ENCODE measurements at regions not wholly inside any gene's neighbourhood (a gene's known extent, or its start where the extent isn't known, plus 50 kb on each side); places are given as distances from the start of the nearest gene placed in this dataset.

DNA sequence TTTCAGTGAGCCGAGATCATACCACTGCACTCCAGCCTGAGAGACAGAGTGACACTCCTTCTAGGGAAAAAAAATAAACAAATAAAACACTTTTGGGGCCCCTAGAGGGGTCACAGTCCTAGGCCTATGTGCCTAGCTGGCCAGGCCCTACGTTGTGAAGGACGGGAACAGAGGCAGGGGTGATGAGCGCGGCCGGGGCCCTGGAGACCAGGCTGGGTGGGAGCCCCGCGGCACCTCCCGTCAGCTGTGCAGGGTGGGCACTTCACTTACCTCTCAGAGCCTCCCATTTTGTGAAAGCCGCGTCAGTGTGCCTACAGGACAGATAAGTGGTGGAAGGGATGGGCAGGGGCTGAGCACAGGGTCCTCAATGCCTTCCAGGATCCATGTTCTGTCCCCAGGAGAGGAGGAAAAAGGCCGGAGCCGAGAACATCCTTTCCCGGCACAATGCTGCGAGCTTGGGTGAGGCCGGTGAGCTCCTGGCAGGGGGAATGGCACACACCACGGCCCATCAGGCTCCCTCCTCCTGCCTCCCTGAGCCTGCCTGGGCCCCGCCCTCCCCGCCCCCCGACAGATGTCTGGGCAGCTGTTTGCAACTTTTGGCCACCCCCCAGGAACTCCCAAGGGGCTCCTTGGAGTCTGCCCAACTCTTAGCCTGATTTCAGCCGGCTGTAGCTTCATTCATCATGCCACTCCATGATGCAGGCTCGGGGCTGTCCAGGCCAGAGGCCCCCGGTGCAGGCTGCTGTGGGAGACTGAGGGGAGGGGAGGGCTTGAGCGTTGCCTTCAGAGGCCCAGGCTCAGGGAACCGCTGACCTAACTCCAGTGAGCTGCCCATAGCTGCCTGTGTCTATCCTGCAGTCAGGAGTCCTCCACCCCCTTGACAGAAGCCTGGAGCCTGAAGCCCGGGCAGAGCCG is 196.5 kb downstream of the TFCP2L1 start:
- H3K4me3 ChIP-seq (ENCODE audit: low read depth, low read length), result no peak overlapping the region
- DNase-seq (ENCODE audit: low read depth), result no peak
- TF ChIP-seq, protein P1, sequence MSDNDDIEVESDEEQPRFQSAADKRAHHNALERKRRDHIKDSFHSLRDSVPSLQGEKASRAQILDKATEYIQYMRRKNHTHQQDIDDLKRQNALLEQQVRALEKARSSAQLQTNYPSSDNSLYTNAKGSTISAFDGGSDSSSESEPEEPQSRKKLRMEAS (IDR thresholded peaks at IDR 0.05; ENCODE audit: low read depth, low read length), result no peak
- TF ChIP-seq MYC (IDR thresholded peaks at IDR 0.05; ENCODE audit: low read depth, low read length) (no peak), POLR2A (IDR thresholded peaks at IDR 0.05; ENCODE audit: extremely low read depth, insufficient read length) (no peak)
- TF ChIP-seq, protein P2, sequence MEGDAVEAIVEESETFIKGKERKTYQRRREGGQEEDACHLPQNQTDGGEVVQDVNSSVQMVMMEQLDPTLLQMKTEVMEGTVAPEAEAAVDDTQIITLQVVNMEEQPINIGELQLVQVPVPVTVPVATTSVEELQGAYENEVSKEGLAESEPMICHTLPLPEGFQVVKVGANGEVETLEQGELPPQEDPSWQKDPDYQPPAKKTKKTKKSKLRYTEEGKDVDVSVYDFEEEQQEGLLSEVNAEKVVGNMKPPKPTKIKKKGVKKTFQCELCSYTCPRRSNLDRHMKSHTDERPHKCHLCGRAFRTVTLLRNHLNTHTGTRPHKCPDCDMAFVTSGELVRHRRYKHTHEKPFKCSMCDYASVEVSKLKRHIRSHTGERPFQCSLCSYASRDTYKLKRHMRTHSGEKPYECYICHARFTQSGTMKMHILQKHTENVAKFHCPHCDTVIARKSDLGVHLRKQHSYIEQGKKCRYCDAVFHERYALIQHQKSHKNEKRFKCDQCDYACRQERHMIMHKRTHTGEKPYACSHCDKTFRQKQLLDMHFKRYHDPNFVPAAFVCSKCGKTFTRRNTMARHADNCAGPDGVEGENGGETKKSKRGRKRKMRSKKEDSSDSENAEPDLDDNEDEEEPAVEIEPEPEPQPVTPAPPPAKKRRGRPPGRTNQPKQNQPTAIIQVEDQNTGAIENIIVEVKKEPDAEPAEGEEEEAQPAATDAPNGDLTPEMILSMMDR (IDR thresholded peaks at IDR 0.05; ENCODE audit: low read depth, low read length), result no peak

DNA sequence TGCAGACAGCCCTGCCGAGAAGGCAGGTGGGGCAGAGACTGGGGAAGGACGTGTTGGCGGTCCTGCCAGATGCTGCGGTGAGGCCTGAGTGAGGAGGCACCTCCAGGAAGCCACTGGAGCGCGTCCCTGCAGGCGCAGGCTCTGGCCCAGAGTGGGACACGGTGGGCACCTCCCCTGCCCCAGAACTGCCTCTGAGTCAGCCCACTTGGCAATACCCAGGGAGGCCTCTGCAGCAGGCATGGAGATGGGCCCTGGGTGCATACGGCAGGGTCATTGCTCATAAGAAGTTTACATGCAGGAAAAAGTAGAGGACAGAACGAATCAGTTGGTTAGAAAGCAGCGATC is 195.9 kb downstream of the TFCP2L1 start:
- no peak overlapping the region for H3K4me3 ChIP-seq (ENCODE audit: low read depth, low read length)
- no peak for DNase-seq (ENCODE audit: low read depth)
- TF ChIP-seq, protein P2 (IDR thresholded peaks at IDR 0.05; ENCODE audit: low read depth, low read length), result no peak
- TF ChIP-seq POLR2A (IDR thresholded peaks at IDR 0.05; ENCODE audit: extremely low read depth, insufficient read length), result no peak

DNA sequence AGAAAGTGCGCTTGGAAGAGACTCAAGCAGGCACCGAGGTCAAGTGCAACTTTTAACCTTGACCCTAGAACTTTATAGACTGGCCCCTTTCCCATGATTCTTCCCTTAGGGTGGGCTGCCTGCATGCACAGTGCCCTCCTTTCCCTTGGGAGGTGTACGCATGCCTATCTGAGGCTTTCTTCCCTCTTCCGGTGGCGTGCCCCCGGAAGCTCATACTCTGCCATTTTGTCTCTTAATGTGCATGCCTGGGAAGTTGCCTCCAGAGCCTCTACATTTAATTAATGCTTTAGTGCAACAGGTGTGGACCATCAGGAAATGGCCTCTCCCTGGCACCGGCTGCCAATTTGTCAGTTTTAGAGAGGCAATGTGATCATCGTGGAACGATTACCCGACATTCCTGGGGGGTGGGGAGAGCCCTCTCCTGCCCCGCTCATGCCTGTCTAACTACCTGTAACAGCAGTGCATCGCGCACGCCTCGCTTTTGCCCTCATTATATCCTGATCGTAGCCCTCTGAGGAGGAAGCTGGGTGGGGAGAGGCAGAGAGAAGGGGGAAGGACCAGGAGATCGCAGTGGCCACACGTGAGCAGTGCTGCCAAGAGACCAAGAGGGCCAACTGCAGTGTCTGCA is 194.8 kb downstream of the TFCP2L1 start:
- TF ChIP-seq POLR2A (IDR thresholded peaks at IDR 0.05; ENCODE audit: extremely low read depth, insufficient read length) (no peak), MYC (IDR thresholded peaks at IDR 0.05; ENCODE audit: low read depth, low read length) (no peak)
- TF ChIP-seq, protein P2 (IDR thresholded peaks at IDR 0.05; ENCODE audit: low read depth, low read length), result no peak
- TF ChIP-seq, protein P1 (IDR thresholded peaks at IDR 0.05; ENCODE audit: low read depth, low read length), result no peak
- DNase-seq (ENCODE audit: low read depth), result no peak
- no peak overlapping the region for H3K4me3 ChIP-seq (ENCODE audit: low read depth, low read length)

DNA sequence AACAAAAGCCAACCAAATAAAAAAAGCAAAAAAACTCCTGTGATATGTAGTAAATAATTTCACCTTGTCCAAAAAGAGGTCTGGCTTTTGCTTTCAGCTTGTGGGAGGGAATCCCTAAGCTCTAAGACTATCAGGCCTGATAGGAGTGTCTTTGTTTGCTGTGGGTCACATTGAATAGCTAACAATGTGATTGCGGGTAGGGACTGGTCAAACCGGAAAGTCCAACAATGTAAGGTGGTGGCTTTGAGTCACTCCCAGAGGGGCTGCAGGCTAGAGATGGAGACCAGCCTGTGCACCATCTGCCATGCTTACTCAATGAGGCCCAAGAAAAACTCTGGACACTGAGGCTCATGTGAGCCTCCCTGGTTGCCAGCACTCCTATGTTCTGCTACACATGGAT is 192.9 kb downstream of the TFCP2L1 start:
- DNase-seq (ENCODE audit: low read depth), result no peak
- TF ChIP-seq MYC (IDR thresholded peaks at IDR 0.05; ENCODE audit: low read depth, low read length), result no peak
- TF ChIP-seq, protein P1 (IDR thresholded peaks at IDR 0.05; ENCODE audit: low read depth, low read length), result no peak
- TF ChIP-seq, protein P2 (IDR thresholded peaks at IDR 0.05; ENCODE audit: low read depth, low read length), result no peak
- TF ChIP-seq POLR2A (IDR thresholded peaks at IDR 0.05; ENCODE audit: extremely low read depth, insufficient read length), result no peak
- H3K4me3 ChIP-seq (ENCODE audit: low read depth, low read length), result no peak overlapping the region

DNA sequence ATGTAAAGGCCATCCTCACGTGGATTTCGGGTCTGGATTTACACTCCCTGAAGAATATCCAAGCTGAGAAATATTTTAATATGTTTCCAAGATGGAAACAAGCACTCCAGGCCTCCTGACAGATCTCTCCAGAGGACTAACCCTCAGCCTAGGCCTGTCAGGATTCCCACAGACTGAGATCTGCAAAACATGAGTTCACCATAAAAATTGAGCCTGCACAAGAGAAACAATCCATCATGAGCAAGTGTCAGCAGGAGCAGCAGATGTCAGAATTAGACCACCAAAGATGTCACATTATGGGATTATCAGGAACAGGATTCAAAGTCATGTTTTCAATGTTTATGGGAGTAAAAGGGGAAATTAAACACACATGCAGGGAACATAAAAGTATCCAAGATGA is 191.3 kb downstream of the TFCP2L1 start:
- no peak overlapping the region for H3K4me3 ChIP-seq (ENCODE audit: low read depth, low read length)
- TF ChIP-seq MYC (IDR thresholded peaks at IDR 0.05; ENCODE audit: low read depth, low read length), result no peak
- TF ChIP-seq, protein P2 (IDR thresholded peaks at IDR 0.05; ENCODE audit: low read depth, low read length), result no peak
- TF ChIP-seq, protein P1 (IDR thresholded peaks at IDR 0.05; ENCODE audit: low read depth, low read length), result no peak
- TF ChIP-seq POLR2A (IDR thresholded peaks at IDR 0.05; ENCODE audit: extremely low read depth, insufficient read length), result no peak
- DNase-seq (ENCODE audit: low read depth), result no peak

Measured in NB4 (cell line).